Psoas muscle (tissue), 7 donors: ENCODE measurements at regions not wholly inside any gene's neighbourhood (a gene's known extent, or its start where the extent isn't known, plus 50 kb on each side); places are given as distances from the start of the nearest gene placed in this dataset.

Experiments
- ATAC-seq, 4 donors: fragments of 200-7000 bp; cut with Tn5 transposase; one replicate each; pipeline ENCODE4 v1.9.1; 2020; ENCODE audit warnings: moderate library complexity in 3 of 4, mild to moderate bottlenecking in 2 of 4
- DNase-seq, 2 donors: peaks; one replicate each; pipeline ENCODE4 v3.0.0-alpha.2; 2020
- H3K27ac ChIP-seq: fragments of 200-600 bp; one replicate; pipeline ENCODE4 v1.8.0; 2022
- H3K27me3 ChIP-seq, 3 donors: fragments of 200-600 bp in 1 of 3; one replicate each; pipeline versions ENCODE4 v1.6.1 to v1.8.0; 2013 to 2022; ENCODE audit warnings: low read length in 2 of 3, mild to moderate bottlenecking in 2 of 3, moderate library complexity in 1 of 3; ENCODE audit not compliant: insufficient read depth in 3 of 3
- H3K36me3 ChIP-seq, 2 donors: fragments of 200-600 bp in 1 of 2; one replicate each; pipeline versions ENCODE4 v1.6.1 to v1.8.0; 2013 to 2022; ENCODE audit warnings: low read depth in 1 of 2, mild to moderate bottlenecking in 1 of 2, moderate library complexity in 1 of 2; ENCODE audit not compliant: insufficient read depth in 1 of 2
- H3K4me1 ChIP-seq: fragments of 200-600 bp; one replicate; pipeline ENCODE4 v1.8.0; 2022
- H3K4me3 ChIP-seq: fragments of 200-600 bp; one replicate; pipeline ENCODE4 v1.8.0; 2022; ENCODE audit warnings: mild to moderate bottlenecking
- H3K9me3 ChIP-seq: fragments of 200-600 bp; one replicate; pipeline ENCODE4 v1.8.0; 2022
- CTCF ChIP-seq: fragments of 200-600 bp; IDR thresholded peaks from one replicate; pipeline ENCODE4 v1.8.0; 2022; ENCODE audit warnings: antibody characterized with exemption
- WGBS, 3 donors: extraction: QIAGEN DNeasy Blood & Tissue Kit; methylation state at CpG; one replicate each; pipeline versions ENCODE4 v1.1.6 to v1.1.7; 2013; 5-methylcytosine and 5-hydroxymethylcytosine counted together
- intact Hi-C, 2 donors: fragments of 100-400 bp; cut with DNase I; formaldehyde crosslinking; loops; one replicate each; pipeline versions ENCODE4 v1.11.0 to v1.14.2; 2022
- donor health status: healthy with polysubstance abuse.
- donor health status: DM: no; HTN: no; CAD: no; lungs with moderate emphysema.
- donor health status: Bipolar disorder and iron deficiency.
- donor health status: healthy.
- donor health status: DM: yes; HTN: yes; CAD: no.
- donor health status: DM: no; HTN: no; CAD: no.
- donor health status: DM: yes; HTN: yes; CAD: no.

- H3K36me3 ChIP-seq, result no peaks in the 10 kb centered on the region
- no peaks in the 10 kb centered on the region for H3K4me1 ChIP-seq
- peaks cover 0 to 5% (median 1%) of the 10 kb centered on the region in 3 donors for H3K27me3 ChIP-seq
- DNase-seq (no peak), ATAC-seq (no peak)
- intact Hi-C loops, result no loop called here
- no peak overlapping the region for H3K27ac ChIP-seq
- WGBS, 3 donors, result 75 to 86% (median 84%) methylated on average over 2 of the region's 2 CpGs
- TF ChIP-seq CTCF, result no peak
- no peaks in the 10 kb centered on the region for H3K9me3 ChIP-seq
- H3K4me3 ChIP-seq, result no peak overlapping the region
Observed at GRCh38 chr6:1240766-1241318, 71.1 kb upstream of the FOXQ1 start.

- DNase-seq (no peak), ATAC-seq (no peak)
- Histone ChIP-seq H3K4me3 (no peak overlapping the region), H3K27me3 (peaks cover 0 to 5% (median 4%) of the 10 kb centered on the region in 3 donors), H3K9me3 (no peaks in the 10 kb centered on the region), H3K36me3 (no peaks in the 10 kb centered on the region), H3K4me1 (no peaks in the 10 kb centered on the region), H3K27ac (no peak overlapping the region)
- intact Hi-C loops, result no loop called here
- WGBS, 3 donors, result 77 to 81% (median 80%) methylated on average over 7 of the region's 7 CpGs
- TF ChIP-seq CTCF, result no peak
Observed at GRCh38 chr6:1239805-1240204, 72.1 kb upstream of the FOXQ1 start.

- Histone ChIP-seq H3K27ac (no peak overlapping the region), H3K27me3 (peaks cover 0 to 7% (median 2%) of the 10 kb centered on the region in 3 donors), H3K4me3 (no peak overlapping the region), H3K9me3 (no peaks in the 10 kb centered on the region), H3K36me3 (no peaks in the 10 kb centered on the region), H3K4me1 (no peaks in the 10 kb centered on the region)
- intact Hi-C loops, result no loop called here
- 75 to 81% (median 76%) methylated on average over 8 of the region's 8 CpGs for WGBS, 3 donors
- ATAC-seq (no peak), DNase-seq (no peak)
- TF ChIP-seq CTCF, result no peak
Observed at GRCh38 chr6:1238040-1238439, 73.9 kb upstream of the FOXQ1 start.

GRCh38 chr6:1237636-1238035 is 74.3 kb upstream of the FOXQ1 start:
- 81 to 85% (median 83%) methylated on average over 15 of the region's 15 CpGs for WGBS, 3 donors
- Histone ChIP-seq H3K9me3 (no peaks in the 10 kb centered on the region), H3K27ac (no peak overlapping the region), H3K36me3 (no peaks in the 10 kb centered on the region), H3K27me3 (peaks cover 0 to 7% (median 2%) of the 10 kb centered on the region in 3 donors), H3K4me3 (no peak overlapping the region), H3K4me1 (no peaks in the 10 kb centered on the region)
- TF ChIP-seq CTCF, result no peak
- intact Hi-C loops, result no loop called here
- DNase-seq, result no peak
- no peak for ATAC-seq

GRCh38 chr6:1235825-1236224 is 76.1 kb upstream of the FOXQ1 start:
- no peak overlapping the region for H3K4me3 ChIP-seq
- DNase-seq (no peak), ATAC-seq (no peak)
- no peaks in the 10 kb centered on the region for H3K4me1 ChIP-seq
- H3K36me3 ChIP-seq, result no peaks in the 10 kb centered on the region
- peaks cover 0 to 18% (median 2%) of the 10 kb centered on the region in 3 donors for H3K27me3 ChIP-seq
- H3K9me3 ChIP-seq, result no peaks in the 10 kb centered on the region
- WGBS, 3 donors, result 57 to 63% (median 62%) methylated on average over 6 of the region's 6 CpGs
- intact Hi-C loops, result no loop called here
- H3K27ac ChIP-seq, result no peak overlapping the region
- TF ChIP-seq CTCF, result no peak
